OCI-LY7 (cell line): ENCODE measurements at regions not wholly inside any gene's neighbourhood (a gene's known extent, or its start where the extent isn't known, plus 50 kb on each side); places are given as distances from the start of the nearest gene placed in this dataset.

Source experiments
- CTCF ChIP-seq: fragments of 200-600 bp; sonication (generic); conservative IDR thresholded peaks from 2 replicates; pipeline ENCODE4 v1.5.1; 2014; ENCODE audit warnings: mild to moderate bottlenecking, antibody characterized with exemption, low read length, moderate library complexity, mixed read lengths
- EZH2phosphoT487 ChIP-seq: fragments of 200-600 bp; sonication (generic); IDR thresholded peaks from 2 replicates; pipeline ENCODE4 v1.6.1; 2018; ENCODE audit warnings: low read depth, borderline replicate concordance, mild to moderate bottlenecking, mixed run types, antibody characterized with exemption, low read length, moderate library complexity, mixed read lengths

DNA sequence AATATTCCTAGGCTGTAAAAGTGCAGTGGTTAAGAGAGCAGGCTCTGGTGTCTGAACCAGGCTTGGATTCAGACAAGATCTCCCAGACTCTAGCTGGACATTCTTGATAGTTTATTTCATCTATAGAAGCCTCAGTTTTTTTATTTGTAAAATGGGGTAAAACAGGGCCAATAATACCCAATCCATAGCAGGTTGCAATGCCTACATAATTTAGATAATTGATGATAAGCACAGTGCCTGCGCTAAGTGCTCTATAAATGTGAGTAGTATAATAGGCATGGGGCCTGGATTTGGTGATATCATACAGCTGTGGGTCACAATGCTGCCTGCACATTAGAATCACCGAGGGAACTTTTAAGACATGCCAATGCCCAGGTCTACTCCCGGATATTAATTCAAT, 603.5 kb downstream of the ISL1 start:
- TF ChIP-seq CTCF (no peak), EZH2phosphoT487 (no peak)
